Erythroblast (primary cell): ENCODE measurements at regions not wholly inside any gene's neighbourhood (a gene's known extent, or its start where the extent isn't known, plus 50 kb on each side); places are given as distances from the start of the nearest gene placed in this dataset.

Experiments used
- GATA1 ChIP-seq: IDR thresholded peaks from 2 replicates; pipeline ENCODE4 v1.6.1; 2011; ENCODE audit warnings: low read depth, mild to moderate bottlenecking, control low read depth, low read length, moderate library complexity
- POLR2A ChIP-seq: IDR thresholded peaks from 2 replicates; pipeline ENCODE4 v1.6.1; 2011; ENCODE audit warnings: mild to moderate bottlenecking, low read length

DNA sequence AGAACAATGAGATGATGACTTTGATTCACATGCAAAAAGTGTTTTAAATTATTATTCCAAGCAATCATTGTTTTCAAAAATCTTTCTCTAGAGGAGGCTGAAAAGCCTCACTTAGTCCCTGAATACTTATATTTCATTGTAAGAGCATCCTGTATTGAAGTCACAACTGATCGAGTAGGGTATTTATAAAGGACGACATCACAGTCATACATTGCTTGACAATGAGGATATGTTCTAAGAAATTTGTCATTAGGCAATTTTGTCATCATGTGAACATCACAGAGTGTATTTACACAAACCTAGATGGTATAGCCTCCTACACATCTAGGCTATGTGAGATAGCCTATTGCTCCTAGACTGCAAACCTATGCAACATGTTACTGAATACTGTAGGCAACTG lies 510.4 kb upstream of the RGMB start:
- TF ChIP-seq POLR2A (no peak), GATA1 (no peak)
